WTC11 (cell line): ENCODE measurements at regions not wholly inside any gene's neighbourhood (a gene's known extent, or its start where the extent isn't known, plus 50 kb on each side); places are given as distances from the start of the nearest gene placed in this dataset.

Experiments
- ATAC-seq: fragments of 200-7000 bp; cut with Tn5 transposase; 2 replicates; pipeline ENCODE4 v1.10.0; 2021; ENCODE audit warnings: mild to moderate bottlenecking, moderate library complexity
- CTCF ChIA-PET: fragments of 300-600 bp; sonication (Branson Sonifier 250); formaldehyde crosslinking; loops from one replicate; lab custom pipeline; 2021; ENCODE audit warnings: antibody characterized with exemption; lab: Charles Lee
- POLR2A ChIA-PET: fragments of 350-600 bp; sonication (Branson Sonifier 250); formaldehyde crosslinking; loops from one replicate; lab custom pipeline; 2021; ENCODE audit warnings: antibody characterized with exemption; lab: Charles Lee
- DNase-seq: peaks from one replicate; pipeline ENCODE4 v3.0.0; 2021; ENCODE audit warnings: low spot score
- H3K27ac Mint-ChIP-seq: 2 replicates; pipeline ENCODE4 v1.8.0; 2021; ENCODE audit warnings: mixed read lengths
- H3K27me3 Mint-ChIP-seq: 2 replicates; pipeline ENCODE4 v1.8.0; 2021; ENCODE audit warnings: low read depth, mild to moderate bottlenecking, moderate library complexity, mixed read lengths
- H3K36me3 Mint-ChIP-seq: 2 replicates; pipeline ENCODE4 v1.8.0; 2021; ENCODE audit warnings: mixed read lengths
- H3K4me1 Mint-ChIP-seq: 2 replicates; pipeline ENCODE4 v1.8.0; 2022; ENCODE audit warnings: mixed read lengths
- H3K4me3 Mint-ChIP-seq: 2 replicates; pipeline ENCODE4 v1.8.0; 2021; ENCODE audit warnings: mild to moderate bottlenecking, moderate library complexity, mixed read lengths
- H3K9me3 Mint-ChIP-seq: 2 replicates; pipeline ENCODE4 v1.8.0; 2021; ENCODE audit warnings: mixed read lengths
- AR ChIP-seq: fragments of 250-450 bp; sonication (Bioruptor Pico); IDR thresholded peaks from 2 replicates; pipeline ENCODE4 v1.9.0; 2021; ENCODE audit warnings: mild to moderate bottlenecking
- CDX4 ChIP-seq: fragments of 250-450 bp; sonication (Bioruptor Pico); IDR thresholded peaks from 2 replicates; pipeline ENCODE4 v1.9.0; 2021; ENCODE audit warnings: moderate library complexity, mild to moderate bottlenecking, inconsistent platforms, borderline replicate concordance
- CTCF ChIP-seq: fragments of 200-600 bp; IDR thresholded peaks from 2 replicates; pipeline ENCODE4 v1.8.0; 2022; ENCODE audit warnings: antibody characterized with exemption
- FOXP1 ChIP-seq: sonication (generic); formaldehyde crosslinking; IDR thresholded peaks from 2 replicates; pipeline ENCODE4 v1.8.0; 2022; ENCODE audit warnings: missing genetic modification reagents, mild to moderate bottlenecking, moderate library complexity, borderline replicate concordance
- FOXP4 ChIP-seq: sonication (generic); formaldehyde crosslinking; IDR thresholded peaks from 2 replicates; pipeline ENCODE4 v1.8.0; 2022; ENCODE audit warnings: mild to moderate bottlenecking, missing genetic modification reagents
- HMGXB4 ChIP-seq: sonication (generic); formaldehyde crosslinking; IDR thresholded peaks from 2 replicates; pipeline ENCODE4 v1.8.1; 2023; ENCODE audit warnings: mild to moderate bottlenecking, moderate library complexity, missing genetic modification reagents
- IRF1 ChIP-seq: sonication (generic); formaldehyde crosslinking; IDR thresholded peaks from 2 replicates; pipeline ENCODE4 v1.8.0; 2023; ENCODE audit warnings: missing genetic modification reagents
- JAZF1 ChIP-seq: fragments of 250-450 bp; sonication (Bioruptor Pico); IDR thresholded peaks from 2 replicates; pipeline ENCODE4 v1.9.0; 2021; ENCODE audit warnings: moderate library complexity, mild to moderate bottlenecking, inconsistent platforms
- KAT7 ChIP-seq: sonication (generic); formaldehyde crosslinking; IDR thresholded peaks from 2 replicates; pipeline ENCODE4 v1.8.1; 2023; ENCODE audit warnings: missing genetic modification reagents, mild to moderate bottlenecking, borderline replicate concordance
- MAX ChIP-seq: sonication (generic); formaldehyde crosslinking; IDR thresholded peaks from 2 replicates; pipeline ENCODE4 v1.8.0; 2022; ENCODE audit warnings: mild to moderate bottlenecking, missing genetic modification reagents
- MXD4 ChIP-seq: fragments of 250-450 bp; sonication (Bioruptor Pico); IDR thresholded peaks from 2 replicates; pipeline ENCODE4 v1.8.0; 2021; ENCODE audit warnings: mild to moderate bottlenecking, moderate library complexity, borderline replicate concordance
- NR2C2 ChIP-seq: sonication (generic); formaldehyde crosslinking; IDR thresholded peaks from 2 replicates; pipeline ENCODE4 v1.8.0; 2022; ENCODE audit warnings: mild to moderate bottlenecking, missing genetic modification reagents
- NR3C1 ChIP-seq: sonication (generic); formaldehyde crosslinking; conservative IDR thresholded peaks from 2 replicates; pipeline ENCODE4 v1.8.1; 2023; ENCODE audit warnings: low read depth, mild to moderate bottlenecking, missing genetic modification reagents
- RELA ChIP-seq: sonication (generic); formaldehyde crosslinking; IDR thresholded peaks from 2 replicates; pipeline ENCODE4 v1.8.1; 2022; ENCODE audit warnings: missing genetic modification reagents, mild to moderate bottlenecking, borderline replicate concordance
- SOX15 ChIP-seq: fragments of 250-450 bp; sonication (Bioruptor Pico); IDR thresholded peaks from 2 replicates; pipeline ENCODE4 v1.9.0; 2021; ENCODE audit warnings: mild to moderate bottlenecking
- ZNF121 ChIP-seq: sonication (generic); formaldehyde crosslinking; IDR thresholded peaks from 2 replicates; pipeline ENCODE4 v1.8.0; 2023; ENCODE audit warnings: missing genetic modification reagents
- ZNF232 ChIP-seq: sonication (generic); formaldehyde crosslinking; IDR thresholded peaks from 2 replicates; pipeline ENCODE4 v1.8.0; 2022; ENCODE audit warnings: mild to moderate bottlenecking, missing genetic modification reagents
- ZNF512 ChIP-seq: sonication (generic); formaldehyde crosslinking; IDR thresholded peaks from 2 replicates; pipeline ENCODE4 v1.8.1; 2022; ENCODE audit warnings: missing genetic modification reagents, borderline replicate concordance
- ZNF671 ChIP-seq: fragments of 250-450 bp; sonication (Bioruptor Pico); IDR thresholded peaks from 2 replicates; pipeline ENCODE4 v1.8.0; 2021; ENCODE audit warnings: mild to moderate bottlenecking

GRCh38 chr6:78561015-78561414 lies 306.3 kb upstream of the IRAK1BP1 start:
- peaks cover 20% of the 10 kb centered on the region for H3K36me3 Mint-ChIP-seq
- ChIA-PET CTCF (no interaction called here), POLR2A (no interaction called here)
- peaks cover 22% of the 10 kb centered on the region for H3K9me3 Mint-ChIP-seq
- DNase-seq (no peak), ATAC-seq (no peak)
- peaks cover 5% of the 10 kb centered on the region for H3K4me1 Mint-ChIP-seq
- H3K4me3 Mint-ChIP-seq, result no peak overlapping the region
- no peak overlapping the region for H3K27ac Mint-ChIP-seq
- H3K27me3 Mint-ChIP-seq, result no peaks in the 10 kb centered on the region
- TF ChIP-seq JAZF1 (CRISPR knock-in tag) (no peak), FOXP4 (CRISPR knock-in tag) (no peak), MXD4 (CRISPR knock-in tag) (no peak), ZNF232 (no peak), CTCF (no peak), SOX15 (CRISPR knock-in tag) (no peak), CDX4 (no peak), IRF1 (CRISPR knock-in tag) (no peak), MAX (CRISPR knock-in tag) (no peak), ZNF121 (no peak), ZNF512 (CRISPR knock-in tag) (no peak), FOXP1 (CRISPR knock-in tag) (no peak), KAT7 (CRISPR knock-in tag) (no peak), NR3C1 (no peak), ZNF671 (CRISPR knock-in tag) (no peak), NR2C2 (CRISPR knock-in tag) (no peak), HMGXB4 (no peak)

- H3K27me3 Mint-ChIP-seq, result no peaks in the 10 kb centered on the region
Observed at GRCh38 chr6:78565997-78566396, 301.4 kb upstream of the IRAK1BP1 start.

More at GRCh38 chr6:78565997-78566396, 301.4 kb upstream of the IRAK1BP1 start:
- ATAC-seq (no peak), DNase-seq (no peak)
- TF ChIP-seq AR (CRISPR knock-in tag) (no peak), RELA (CRISPR knock-in tag) (no peak)
- peaks cover 33% of the 10 kb centered on the region for H3K9me3 Mint-ChIP-seq
- peaks cover 28% of the 10 kb centered on the region for H3K36me3 Mint-ChIP-seq
- H3K4me3 Mint-ChIP-seq, result no peak overlapping the region
- ChIA-PET POLR2A (no interaction called here), CTCF (no interaction called here)
- no peak overlapping the region for H3K27ac Mint-ChIP-seq
- H3K4me1 Mint-ChIP-seq, result peaks cover 25% of the 10 kb centered on the region
